Fibroblast of lung (primary cell): ENCODE measurements at regions not wholly inside any gene's neighbourhood (a gene's known extent, or its start where the extent isn't known, plus 50 kb on each side); places are given as distances from the start of the nearest gene placed in this dataset.

Experiments
- EZH2 ChIP-seq: IDR thresholded peaks from 2 replicates; pipeline ENCODE4 v1.5.1; 2012; ENCODE audit warnings: low read length, control low read depth, mild to moderate bottlenecking; ENCODE audit errors: missing control alignments
- TF ChIP-seq, protein P1 (sequence below), 2 donors: IDR thresholded peaks in 1 of 2; conservative IDR thresholded peaks in 1 of 2; 1 replicate in 1 of 2; 2 replicates in 1 of 2; pipeline ENCODE4 v1.5.1; 2011 to 2012; ENCODE audit warnings: low read length in 2 of 2, control low read depth in 1 of 2, inconsistent platforms in 1 of 2, low read depth in 1 of 2, mild to moderate bottlenecking in 1 of 2

DNA sequence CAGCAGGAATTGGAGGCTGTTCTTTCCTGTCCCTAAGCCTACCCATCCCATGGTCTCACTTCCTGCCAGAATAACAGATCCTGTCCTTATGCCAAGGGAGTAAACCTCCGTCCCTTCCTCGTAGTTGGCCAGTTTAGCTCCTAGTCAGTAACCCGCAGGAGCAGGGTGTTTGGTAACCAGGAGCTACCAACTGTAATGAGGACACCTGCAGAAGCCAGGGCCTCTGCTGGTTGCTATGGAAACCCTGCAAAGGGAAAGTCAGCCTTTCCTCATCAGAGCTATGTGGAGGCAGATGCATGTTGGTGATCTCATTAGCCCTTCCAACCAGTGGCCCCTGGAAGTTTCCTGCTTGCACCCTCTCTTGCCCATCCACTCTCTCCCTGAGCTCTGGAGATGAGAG is 368.2 kb upstream of the SULF2 start:
- TF ChIP-seq, protein P1, sequence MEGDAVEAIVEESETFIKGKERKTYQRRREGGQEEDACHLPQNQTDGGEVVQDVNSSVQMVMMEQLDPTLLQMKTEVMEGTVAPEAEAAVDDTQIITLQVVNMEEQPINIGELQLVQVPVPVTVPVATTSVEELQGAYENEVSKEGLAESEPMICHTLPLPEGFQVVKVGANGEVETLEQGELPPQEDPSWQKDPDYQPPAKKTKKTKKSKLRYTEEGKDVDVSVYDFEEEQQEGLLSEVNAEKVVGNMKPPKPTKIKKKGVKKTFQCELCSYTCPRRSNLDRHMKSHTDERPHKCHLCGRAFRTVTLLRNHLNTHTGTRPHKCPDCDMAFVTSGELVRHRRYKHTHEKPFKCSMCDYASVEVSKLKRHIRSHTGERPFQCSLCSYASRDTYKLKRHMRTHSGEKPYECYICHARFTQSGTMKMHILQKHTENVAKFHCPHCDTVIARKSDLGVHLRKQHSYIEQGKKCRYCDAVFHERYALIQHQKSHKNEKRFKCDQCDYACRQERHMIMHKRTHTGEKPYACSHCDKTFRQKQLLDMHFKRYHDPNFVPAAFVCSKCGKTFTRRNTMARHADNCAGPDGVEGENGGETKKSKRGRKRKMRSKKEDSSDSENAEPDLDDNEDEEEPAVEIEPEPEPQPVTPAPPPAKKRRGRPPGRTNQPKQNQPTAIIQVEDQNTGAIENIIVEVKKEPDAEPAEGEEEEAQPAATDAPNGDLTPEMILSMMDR (conservative IDR thresholded peaks at IDR 0.05 in 1 of 2, IDR thresholded peaks at IDR 0.05 in 1 of 2; ENCODE audit: low read depth in 1 of 2, low read length in 2 of 2): no peak
- TF ChIP-seq EZH2: no peak
